H7 (cell line): ENCODE measurements at regions not wholly inside any gene's neighbourhood (a gene's known extent, or its start where the extent isn't known, plus 50 kb on each side); places are given as distances from the start of the nearest gene placed in this dataset.
A peak's percentile ranks its signal among the peaks of the same experiment; 100 is the strongest.
"Not testable (repeated sequence)": the region's sequence is repeated elsewhere in the genome, so short reads cannot be mapped to it uniquely, and the experiment has no call there.

Experiments
- DNase-seq: peaks from one replicate; pipeline ENCODE4 v3.0.0; 2012
- H3K27me3 ChIP-seq: 2 replicates; pipeline ENCODE4 v1.6.0; 2011; ENCODE audit warnings: mild to moderate bottlenecking, low read length; ENCODE audit not compliant: control insufficient read depth, insufficient read depth
- H3K36me3 ChIP-seq: replicated peaks from 2 replicates; pipeline ENCODE4 v1.5.1; 2011; ENCODE audit warnings: low read length; ENCODE audit not compliant: control insufficient read depth, insufficient read depth
- H3K4me3 ChIP-seq: 2 replicates; pipeline ENCODE4 v1.5.1; 2011; ENCODE audit warnings: low read depth, mild to moderate bottlenecking, control low read depth, low read length, moderate library complexity; ENCODE audit not compliant: insufficient read depth

GRCh38 chr11:112345166-112345565 lies 84.5 kb upstream of the PLET1 start:
- H3K27me3 ChIP-seq, result no peaks in the 10 kb centered on the region
- H3K4me3 ChIP-seq, result no peak overlapping the region
- DNase-seq, result no peak
- H3K36me3 ChIP-seq, result no peaks in the 10 kb centered on the region

DNA sequence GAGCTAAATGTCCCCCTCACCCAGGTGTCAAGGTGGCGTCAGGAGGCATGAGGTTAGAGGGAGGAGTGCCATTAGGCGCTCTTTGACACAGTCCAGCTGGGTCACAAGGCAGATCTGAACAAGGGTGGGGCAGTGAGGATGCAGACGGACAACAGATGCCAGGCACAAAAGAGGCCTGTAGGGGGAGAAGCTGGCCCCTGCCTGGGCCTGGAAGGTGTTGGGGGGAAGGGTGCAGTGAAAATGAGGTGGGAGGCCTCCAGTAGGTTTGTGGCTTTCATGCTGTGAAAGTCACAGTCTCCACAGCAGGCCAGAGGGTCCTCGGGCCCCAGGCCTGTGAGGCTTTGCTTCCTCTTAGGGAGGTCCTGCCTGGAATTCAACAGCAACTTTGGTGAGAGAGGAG lies 85.0 kb upstream of the PLET1 start:
- H3K4me3 ChIP-seq, result no peak overlapping the region
- H3K36me3 ChIP-seq, result no peaks in the 10 kb centered on the region
- DNase-seq, result peak; percentile 55
- H3K27me3 ChIP-seq, result no peaks in the 10 kb centered on the region

GRCh38 chr11:112346586-112346985 lies 85.9 kb upstream of the PLET1 start:
- Histone ChIP-seq H3K4me3 (no peak overlapping the region), H3K36me3 (no peaks in the 10 kb centered on the region), H3K27me3 (no peaks in the 10 kb centered on the region)
- no peak for DNase-seq

DNA sequence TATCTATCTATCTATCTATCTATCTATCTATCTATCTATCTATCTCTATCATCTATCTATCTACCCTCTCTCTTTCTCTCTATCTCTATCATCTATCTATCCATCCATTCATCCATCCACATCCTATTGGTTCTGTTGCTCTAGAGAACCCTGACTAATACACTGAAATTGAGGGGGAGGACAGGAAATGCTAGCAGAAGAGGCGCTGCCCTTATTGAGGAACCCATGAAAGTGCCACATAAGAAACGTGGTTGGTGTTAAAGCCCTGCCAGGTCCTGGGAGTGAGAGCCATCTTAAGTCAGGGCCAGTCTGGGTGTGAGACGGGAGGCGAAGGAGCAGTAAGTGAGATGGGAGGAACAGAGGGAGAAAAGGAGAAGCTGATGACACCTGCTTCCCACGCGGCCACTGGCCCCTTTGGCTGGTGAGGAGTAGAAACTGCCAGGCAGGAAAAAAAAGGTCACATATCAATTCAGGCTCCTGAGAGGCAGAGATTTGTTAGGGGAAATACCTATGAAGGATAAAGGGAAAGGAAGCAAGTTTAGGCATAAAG lies 87.9 kb upstream of the PLET1 start:
- Histone ChIP-seq H3K27me3 (no peaks in the 10 kb centered on the region), H3K36me3 (no peaks in the 10 kb centered on the region), H3K4me3 (no peak overlapping the region)
- no peak for DNase-seq

DNA sequence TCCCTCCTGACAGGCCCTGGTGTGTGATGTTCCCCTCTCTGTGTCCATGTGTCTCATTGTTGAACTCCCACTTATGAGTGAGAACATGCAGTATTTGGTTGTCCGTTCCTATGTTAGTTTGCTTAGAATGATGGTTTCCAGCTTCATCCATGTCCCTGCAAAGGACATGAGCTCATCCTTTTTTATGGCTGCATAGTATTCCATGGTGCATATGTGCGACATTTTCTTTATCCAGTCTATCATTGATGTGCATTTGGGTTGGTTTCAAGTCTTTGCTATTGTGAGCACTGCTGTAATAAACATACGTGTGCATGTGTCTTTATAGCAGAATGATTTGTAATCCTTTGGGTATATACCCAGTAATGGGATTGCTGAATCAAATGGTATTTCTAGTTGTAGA lies 90.8 kb upstream of the PLET1 start:
- DNase-seq, result not testable (repeated sequence)

GRCh38 chr11:112352907-112353306 lies 92.2 kb upstream of the PLET1 start:
- no peak overlapping the region for H3K4me3 ChIP-seq
- H3K36me3 ChIP-seq, result no peaks in the 10 kb centered on the region
- DNase-seq, result no peak
- H3K27me3 ChIP-seq, result no peaks in the 10 kb centered on the region

More for the DNA sequence above, 90.8 kb upstream of the PLET1 start:
- not testable (repeated sequence) for H3K27me3 ChIP-seq, H3K4me3 ChIP-seq, H3K36me3 ChIP-seq

- Histone ChIP-seq H3K27me3 (no peaks in the 10 kb centered on the region), H3K36me3 (no peaks in the 10 kb centered on the region), H3K4me3 (no peak overlapping the region)
- DNase-seq, result no peak
Observed at GRCh38 chr11:112354364-112354763, 93.7 kb upstream of the PLET1 start.

- Histone ChIP-seq H3K27me3 (no peaks in the 10 kb centered on the region), H3K4me3 (no peak overlapping the region), H3K36me3 (no peaks in the 10 kb centered on the region)
- DNase-seq, result peak; percentile 23
Observed at GRCh38 chr11:112355726-112356125, 95.1 kb upstream of the PLET1 start.

GRCh38 chr11:112357488-112357887 lies 96.8 kb upstream of the PLET1 start:
- Histone ChIP-seq H3K4me3 (no peak overlapping the region), H3K36me3 (no peaks in the 10 kb centered on the region), H3K27me3 (no peaks in the 10 kb centered on the region)
- no peak for DNase-seq

DNA sequence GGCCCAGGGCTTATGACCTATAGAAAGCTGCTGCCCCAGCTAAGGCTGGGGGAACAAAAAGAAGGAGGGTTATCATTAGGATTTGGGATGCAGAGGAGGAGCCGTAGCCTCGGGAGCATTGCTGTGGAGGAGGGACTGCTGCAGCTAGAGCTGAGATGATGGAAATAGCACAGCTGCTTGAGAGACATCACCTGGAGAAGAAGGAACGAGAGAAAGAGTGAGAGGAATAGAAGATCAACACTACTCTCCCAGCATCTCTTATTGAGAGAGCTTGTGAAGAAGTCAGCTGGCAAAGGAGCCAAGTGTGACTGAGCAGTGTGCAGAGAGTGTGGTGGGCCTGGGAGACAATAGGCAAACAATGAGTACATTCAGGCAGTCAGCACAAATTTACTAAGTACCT lies 100.7 kb upstream of the PLET1 start:
- no peak for DNase-seq
- H3K4me3 ChIP-seq, result no peak overlapping the region
- H3K27me3 ChIP-seq, result no peaks in the 10 kb centered on the region
- H3K36me3 ChIP-seq, result no peaks in the 10 kb centered on the region

DNA sequence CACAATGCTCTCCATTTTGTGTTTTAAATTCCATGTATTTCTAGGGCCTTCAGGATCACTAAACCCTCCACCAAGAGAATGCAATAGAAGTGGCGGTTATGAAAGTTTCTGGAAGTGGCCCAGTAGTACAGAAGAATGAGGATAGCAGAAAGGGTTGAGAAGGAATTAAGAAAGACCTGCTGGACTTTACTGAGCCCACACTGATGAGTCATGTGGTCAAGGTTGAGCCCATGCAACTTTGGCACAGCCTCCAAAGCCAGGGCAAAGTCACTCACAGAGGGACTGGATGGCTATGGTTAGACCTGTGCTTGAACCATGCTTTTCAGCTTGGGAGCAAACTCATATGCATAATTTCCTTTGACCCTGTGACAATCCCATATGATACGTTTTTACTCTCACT lies 102.9 kb upstream of the PLET1 start:
- no peak for DNase-seq
- Histone ChIP-seq H3K27me3 (no peaks in the 10 kb centered on the region), H3K4me3 (no peak overlapping the region), H3K36me3 (no peaks in the 10 kb centered on the region)

DNA sequence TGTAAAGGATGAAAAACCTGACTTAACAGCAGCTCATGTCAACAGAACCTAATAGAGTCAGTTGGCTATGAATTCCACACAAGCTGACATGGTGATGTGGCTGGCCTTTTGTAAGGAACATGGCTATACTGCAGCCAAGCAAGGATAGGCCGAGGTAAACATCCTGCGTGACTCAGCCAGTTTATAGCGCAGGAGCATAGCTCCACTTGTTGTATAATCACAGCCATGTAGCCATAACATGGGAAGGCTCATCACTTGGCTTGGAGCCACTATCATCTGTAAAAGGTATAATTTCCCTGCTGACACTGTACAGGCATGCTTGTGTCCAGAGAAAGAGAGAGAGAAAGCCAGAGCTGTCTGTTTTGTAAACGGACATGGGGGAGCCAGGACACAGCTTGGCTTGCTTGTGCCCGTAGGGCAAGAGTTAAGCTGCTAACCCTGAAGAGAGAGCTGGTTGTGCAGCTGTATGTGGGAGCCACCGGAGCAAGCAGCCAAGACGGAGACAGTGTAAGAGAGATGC lies 104.4 kb upstream of the PLET1 start:
- H3K4me3 ChIP-seq, result no peak overlapping the region
- no peak for DNase-seq
- H3K27me3 ChIP-seq, result no peaks in the 10 kb centered on the region
- no peaks in the 10 kb centered on the region for H3K36me3 ChIP-seq

GRCh38 chr11:112366012-112366411 lies 105.4 kb upstream of the PLET1 start:
- no peaks in the 10 kb centered on the region for H3K36me3 ChIP-seq
- DNase-seq, result no peak
- no peaks in the 10 kb centered on the region for H3K27me3 ChIP-seq
- H3K4me3 ChIP-seq, result no peak overlapping the region

GRCh38 chr11:112366777-112367176 lies 106.1 kb upstream of the PLET1 start:
- no peaks in the 10 kb centered on the region for H3K36me3 ChIP-seq
- no peak for DNase-seq
- H3K4me3 ChIP-seq, result no peak overlapping the region
- H3K27me3 ChIP-seq, result no peaks in the 10 kb centered on the region

GRCh38 chr11:112367461-112367860 lies 106.8 kb upstream of the PLET1 start:
- H3K4me3 ChIP-seq, result no peak overlapping the region
- no peak for DNase-seq
- H3K36me3 ChIP-seq, result no peaks in the 10 kb centered on the region
- no peaks in the 10 kb centered on the region for H3K27me3 ChIP-seq

- H3K4me3 ChIP-seq, result no peak overlapping the region
- no peak for DNase-seq
- no peaks in the 10 kb centered on the region for H3K27me3 ChIP-seq
- H3K36me3 ChIP-seq, result no peaks in the 10 kb centered on the region
Observed at GRCh38 chr11:112367895-112368294, 107.2 kb upstream of the PLET1 start.
